NCI-H1436 treated with DMSO at 0.1 percent for 48 hours (cell line): ENCODE measurements at regions not wholly inside any gene's neighbourhood (a gene's known extent, or its start where the extent isn't known, plus 50 kb on each side); places are given as distances from the start of the nearest gene placed in this dataset.

Source experiments
- DNase-seq: peaks from one replicate; lab custom pipeline; 2025; lab: John Stamatoyannopoulos, UW

- no peak for DNase-seq
Measured at GRCh38 chr10:123494301-123494808, 171.8 kb upstream of the GPR26 start.

DNA sequence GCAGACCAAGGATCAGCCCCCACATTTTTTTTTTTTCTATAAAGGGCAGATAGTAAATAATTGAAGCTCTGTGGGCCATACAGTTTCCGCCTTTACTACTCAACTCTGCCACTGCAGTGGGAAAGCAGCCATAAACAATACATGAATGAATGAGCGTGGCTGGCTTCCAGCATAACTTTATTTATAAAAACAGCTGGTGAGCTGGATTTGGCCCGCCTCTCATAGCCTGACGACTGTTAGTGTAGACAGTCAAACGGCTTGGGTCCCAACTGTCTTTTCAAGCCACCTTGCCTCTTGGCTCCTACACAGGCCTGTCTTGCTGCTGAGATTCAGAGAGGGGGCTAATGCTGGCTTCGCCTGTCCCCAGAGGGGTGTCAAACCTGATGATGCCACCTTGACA is 169.8 kb upstream of the GPR26 start:
- DNase-seq, result no peak

DNA sequence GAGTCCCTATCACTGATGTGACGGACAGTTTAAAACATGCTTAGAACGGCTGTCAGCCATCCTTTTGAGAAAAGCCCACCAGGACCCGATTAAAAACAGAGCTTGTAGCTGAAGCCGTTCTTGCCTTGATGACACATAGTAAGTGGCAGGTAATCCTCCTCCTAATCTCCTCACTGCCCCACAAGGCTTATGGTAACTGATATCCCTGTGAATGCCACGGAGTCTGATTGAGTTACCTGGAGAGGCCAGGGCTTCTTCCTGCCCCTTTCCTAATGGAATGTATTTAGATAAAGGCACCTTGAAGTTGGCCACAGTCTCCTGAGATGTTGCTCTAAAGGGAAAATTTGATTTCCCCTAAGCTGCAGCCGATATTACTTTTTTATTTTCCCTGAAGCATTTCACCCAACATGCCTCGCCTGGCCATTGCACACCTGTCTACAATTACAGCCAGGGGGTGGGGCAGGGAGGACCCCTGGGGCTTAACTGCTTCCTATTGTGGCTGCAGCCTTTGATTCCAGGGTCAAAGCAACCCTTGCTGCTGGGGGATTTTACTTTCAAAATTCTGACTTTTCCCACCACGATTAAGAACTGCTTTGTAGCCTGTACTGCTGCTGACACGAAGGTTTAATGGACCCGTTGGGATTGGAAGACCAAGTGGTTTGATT is 169.0 kb upstream of the GPR26 start:
- DNase-seq, result peak; percentile 16

DNA sequence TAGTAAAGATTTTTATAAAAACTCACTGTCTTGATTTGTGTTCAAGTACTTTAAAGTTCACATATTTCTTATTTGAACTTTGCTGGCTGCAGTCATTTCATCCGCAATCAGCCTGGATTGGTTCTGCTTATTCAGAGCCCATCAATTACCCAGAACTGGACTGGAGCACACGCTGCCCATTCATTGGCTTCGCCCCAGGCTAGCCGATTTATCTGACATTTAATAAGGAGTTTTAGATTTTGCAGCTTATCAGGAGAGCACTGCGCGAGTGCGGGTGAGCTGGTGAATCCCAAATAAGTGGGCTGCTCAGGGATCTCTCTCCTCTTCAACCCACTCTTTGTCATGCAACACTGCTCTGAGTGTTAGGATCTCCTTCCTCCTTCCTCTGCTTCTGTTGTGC is 166.0 kb upstream of the GPR26 start:
- no peak for DNase-seq

DNA sequence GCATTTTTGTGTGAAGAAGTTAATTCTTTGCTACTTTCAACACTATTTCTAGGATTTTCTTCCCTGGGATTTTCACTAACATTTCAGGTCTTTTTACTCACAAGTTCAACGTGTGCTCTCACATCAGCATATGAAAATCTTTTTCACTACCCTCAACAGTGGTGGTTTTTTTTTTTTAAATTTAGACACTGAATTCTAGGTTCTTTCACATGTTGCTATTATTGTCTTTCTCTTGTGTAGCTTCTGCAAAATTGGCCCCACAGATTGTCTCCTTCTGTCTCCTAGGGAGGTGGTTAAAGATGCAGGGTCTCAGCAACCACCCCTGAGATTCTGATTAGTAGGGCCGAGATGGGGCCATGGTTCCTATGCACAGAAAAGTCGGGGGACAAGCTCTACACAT is 165.0 kb upstream of the GPR26 start:
- DNase-seq, result no peak

GRCh38 chr10:123502983-123503382 is 163.2 kb upstream of the GPR26 start:
- DNase-seq, result peak; percentile 7

DNA sequence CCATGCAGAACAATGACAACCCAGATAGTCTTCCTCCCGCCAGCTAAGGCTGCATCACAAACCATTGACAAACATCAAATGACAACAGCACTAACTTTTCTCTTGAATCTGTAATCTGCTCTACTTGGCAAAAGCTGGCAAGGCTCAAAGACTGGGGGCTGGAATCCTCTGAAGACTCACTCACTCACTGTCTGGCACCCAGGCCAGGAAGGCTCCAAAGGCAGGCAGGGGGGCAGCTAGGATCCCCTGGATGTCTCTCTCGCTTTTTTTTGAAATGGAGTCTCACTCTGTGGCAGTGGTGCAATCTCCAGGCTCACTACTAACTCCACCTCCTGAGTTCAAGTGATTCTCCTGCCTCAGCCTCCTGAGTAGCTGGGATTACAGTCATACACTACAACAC is 159.7 kb upstream of the GPR26 start:
- DNase-seq, result no peak

DNA sequence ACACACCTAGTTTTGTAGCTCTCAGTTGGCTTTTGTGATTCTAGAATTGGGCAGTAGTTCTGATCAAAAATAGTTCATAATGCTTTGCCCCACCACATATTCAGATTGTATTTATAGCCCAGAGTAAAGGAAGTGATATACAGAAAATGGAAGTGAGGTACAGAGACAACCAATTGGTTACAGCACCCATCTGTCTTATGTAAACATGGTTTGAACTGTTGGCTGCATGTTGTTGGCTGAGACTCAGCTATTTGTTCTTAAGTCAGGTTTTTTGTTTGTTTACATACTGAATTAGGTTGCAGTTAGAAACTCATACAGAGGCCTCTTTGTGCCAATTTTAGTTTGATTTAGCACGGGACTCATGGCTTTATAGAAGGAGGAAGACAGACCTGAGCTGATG is 158.9 kb upstream of the GPR26 start:
- DNase-seq, result no peak

GRCh38 chr10:123509338-123509737 is 156.8 kb upstream of the GPR26 start:
- DNase-seq, result no peak

DNA sequence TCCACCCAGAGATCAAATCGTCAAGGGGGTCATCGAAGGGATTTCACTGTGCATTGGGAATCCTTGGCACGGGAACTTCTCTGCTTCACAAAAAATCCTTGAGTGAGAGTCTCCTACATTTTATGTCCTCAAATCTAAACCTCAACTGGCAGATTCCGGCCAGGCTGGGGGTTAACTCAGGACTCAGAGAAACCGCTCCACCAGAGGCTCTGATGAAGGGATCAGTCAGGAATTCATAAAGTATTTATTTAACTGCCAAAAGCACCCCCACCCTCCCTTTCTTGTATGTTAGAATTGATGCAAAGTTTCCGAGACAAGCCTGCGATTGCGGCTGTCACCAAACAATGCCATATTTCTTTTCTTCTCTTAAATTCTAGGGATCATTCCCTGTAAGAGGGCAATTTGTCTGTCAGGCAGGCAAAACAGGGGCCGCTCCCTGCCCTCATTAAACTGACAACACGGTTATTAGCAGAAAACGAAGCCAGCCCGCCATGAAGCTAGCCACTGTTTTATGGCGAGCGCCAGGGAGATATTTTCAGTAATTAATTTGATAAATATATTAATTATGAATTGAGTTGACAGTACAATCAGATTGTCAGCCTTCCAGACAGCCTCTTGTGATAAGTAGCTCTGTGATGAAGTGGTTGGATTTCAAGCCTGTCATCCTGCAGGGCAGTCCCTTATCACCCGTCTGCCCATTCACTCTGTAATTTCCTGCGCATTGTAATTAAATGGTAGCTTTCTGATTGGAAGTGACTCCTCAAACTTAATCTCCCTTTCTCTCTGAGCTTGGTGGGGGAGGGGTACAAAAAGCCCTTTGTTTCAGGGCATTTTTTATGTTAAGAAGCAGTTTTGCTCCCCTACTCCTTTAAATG is 153.0 kb upstream of the GPR26 start:
- DNase-seq, result peak; percentile 72

GRCh38 chr10:123513870-123514269 is 152.3 kb upstream of the GPR26 start:
- DNase-seq, result no peak

DNA sequence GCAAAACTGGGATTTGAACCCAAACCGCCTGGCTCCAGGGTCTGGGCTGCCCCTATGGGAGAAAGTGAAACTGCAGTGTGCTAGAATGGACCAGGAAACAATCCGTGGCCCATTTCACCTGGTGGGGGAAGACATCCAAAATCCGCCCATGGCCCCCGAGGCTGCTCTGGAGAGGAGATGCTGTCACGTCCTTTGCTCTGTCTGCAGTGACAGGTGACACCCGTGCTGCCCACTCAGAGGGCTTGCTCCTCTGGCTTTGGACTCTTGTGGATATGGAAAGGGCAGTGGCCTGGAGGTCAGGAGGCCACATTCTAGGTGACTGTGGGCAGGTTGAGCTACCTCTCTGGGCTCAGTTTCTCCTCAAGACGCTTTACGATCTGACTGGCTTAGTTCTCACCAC is 151.2 kb upstream of the GPR26 start:
- DNase-seq, result no peak

GRCh38 chr10:123515661-123516060 is 150.5 kb upstream of the GPR26 start:
- DNase-seq, result no peak

GRCh38 chr10:123516291-123516690 is 149.9 kb upstream of the GPR26 start:
- DNase-seq, result no peak

DNA sequence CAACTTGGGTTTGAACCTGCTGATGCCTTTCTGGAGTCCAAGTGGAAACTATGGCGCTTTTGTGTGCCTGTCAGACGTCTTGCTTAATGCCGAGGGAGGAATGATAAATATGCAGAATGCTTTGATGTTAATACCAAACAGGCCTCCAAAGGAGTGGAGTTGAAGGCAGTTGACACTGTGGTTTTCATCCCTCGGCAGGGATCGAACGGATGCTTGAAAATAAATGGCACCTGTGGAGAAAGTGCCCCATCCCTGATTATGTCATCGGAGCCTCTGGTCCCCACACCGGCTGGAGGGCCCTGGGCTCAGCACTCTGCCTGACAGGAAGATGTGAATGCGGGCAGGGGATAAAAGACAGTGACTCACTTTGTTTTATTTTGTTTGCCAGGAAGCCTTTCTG is 148.7 kb upstream of the GPR26 start:
- no peak for DNase-seq

DNA sequence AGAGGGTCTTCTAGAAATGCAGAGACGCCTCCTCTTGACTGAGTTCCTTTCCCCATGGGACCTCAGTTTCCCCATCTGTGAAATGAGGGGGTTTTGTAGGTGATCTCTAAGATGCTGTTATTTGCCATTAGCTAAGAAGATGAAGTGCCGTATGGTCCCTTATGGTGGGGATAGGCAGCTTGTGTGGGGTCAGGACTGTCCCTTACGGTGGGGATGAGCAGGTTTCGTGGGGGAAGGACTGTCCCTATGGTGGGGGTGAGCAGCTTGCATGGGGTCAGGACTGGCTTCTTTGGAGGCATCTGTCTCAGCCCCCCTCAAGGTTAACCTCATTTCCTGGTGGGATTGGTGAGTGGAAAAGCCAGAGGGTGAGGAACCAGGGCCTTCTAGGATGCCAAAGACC is 148.3 kb upstream of the GPR26 start:
- DNase-seq, result no peak

GRCh38 chr10:123518765-123519164 is 147.4 kb upstream of the GPR26 start:
- no peak for DNase-seq

DNA sequence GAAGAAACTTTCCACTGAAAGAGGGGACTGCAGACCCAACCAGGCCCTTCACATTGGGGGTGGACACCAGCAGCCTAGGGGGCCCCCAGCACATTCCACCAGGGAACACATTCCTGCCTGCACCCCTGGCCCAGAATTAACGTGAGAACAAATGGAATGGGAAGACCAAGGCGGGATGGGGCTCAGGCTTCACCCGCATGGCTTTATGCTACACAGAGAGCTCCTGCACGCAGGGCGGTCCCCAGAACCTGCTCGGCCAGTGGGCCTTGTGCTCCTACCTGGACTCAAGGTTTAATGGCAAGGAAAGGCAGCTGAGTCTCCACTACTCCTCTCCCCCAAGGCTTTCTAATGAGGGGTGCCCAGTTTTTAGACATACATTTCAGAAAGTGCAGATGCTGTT is 146.3 kb upstream of the GPR26 start:
- DNase-seq, result no peak

DNA sequence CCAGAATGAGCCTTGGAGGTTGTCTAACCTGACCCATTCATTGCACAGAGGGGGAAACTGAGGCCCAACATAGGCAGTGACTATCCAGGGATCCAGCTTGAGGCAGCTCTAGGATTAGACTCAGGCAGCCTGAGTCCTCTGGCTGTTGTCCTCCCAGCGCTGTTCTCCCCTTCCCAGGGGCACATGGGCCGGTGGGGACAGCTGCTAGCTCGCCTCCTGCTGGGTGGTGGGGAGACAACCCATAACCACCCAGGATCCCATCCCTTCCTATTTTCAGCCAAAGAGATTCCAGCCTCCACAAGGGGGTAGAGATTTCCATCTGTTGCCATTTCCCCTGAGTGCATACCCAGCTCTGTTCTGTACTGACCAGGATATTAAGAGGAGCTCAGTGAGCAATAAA is 145.1 kb upstream of the GPR26 start:
- no peak for DNase-seq

DNA sequence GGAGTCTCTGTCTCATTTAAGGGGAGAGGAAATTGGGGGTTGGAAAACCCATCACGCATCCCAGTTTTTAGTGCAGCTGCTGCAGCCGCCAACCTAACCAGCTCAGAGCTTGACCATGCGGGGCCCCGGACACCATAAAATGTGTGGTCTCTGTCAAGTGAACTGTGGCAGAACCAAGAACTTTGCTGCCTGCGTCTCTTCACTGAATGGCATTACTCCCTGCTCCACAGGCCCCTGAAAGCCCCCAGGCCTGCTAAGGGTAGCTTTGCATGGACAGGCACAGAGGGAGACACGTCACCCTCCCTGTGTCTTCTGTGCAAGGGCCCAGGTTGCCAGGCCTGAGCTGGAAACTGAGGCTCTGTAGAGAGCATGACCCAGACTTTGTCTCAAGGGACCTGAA is 144.6 kb upstream of the GPR26 start:
- DNase-seq, result no peak

DNA sequence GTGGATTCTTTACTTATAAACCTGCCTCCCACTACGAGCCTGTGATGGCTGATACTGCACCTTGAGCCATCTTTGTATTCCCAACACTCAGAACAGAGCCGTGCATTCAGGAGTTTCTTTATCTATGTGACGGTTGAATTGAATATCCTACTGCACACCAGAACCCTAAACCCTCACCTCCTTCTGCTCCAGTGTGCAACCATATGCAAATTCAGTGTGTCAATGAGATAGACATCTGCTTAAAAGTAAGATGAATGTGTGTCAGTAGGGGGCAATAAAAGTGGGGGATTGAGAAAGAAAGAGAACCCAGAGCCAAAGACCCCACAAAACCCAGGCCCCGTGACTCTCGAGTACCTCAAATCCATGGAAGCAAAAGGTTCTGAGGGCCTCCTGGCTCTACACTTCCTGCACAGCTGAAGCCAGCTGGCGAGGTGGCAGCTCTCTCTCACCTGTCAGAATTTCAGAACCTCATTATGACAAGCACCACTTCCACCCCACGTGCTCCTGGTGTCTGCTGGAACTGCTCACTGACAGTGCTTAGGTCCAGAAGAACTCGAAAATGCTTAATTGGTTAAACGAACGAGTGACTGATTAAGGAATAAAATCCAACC is 143.3 kb upstream of the GPR26 start:
- no peak for DNase-seq

DNA sequence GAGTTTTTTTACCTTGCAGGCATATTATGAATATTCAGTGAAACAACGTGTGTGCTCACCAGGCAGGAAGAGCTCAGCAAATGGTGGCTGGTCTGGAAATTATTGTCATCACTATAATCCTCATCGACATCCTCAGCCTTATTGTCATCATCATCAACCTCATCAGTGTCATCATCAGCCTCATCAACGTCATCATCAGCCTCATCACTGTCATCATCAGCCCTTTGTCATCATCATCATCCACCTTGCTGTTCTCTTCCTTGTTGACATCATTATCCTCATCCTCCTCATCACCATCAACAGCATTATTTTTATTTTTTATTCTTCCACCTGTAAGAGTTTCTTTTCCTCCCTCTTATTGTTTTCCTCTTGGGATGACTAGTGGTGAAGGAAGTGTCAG is 142.3 kb upstream of the GPR26 start:
- no peak for DNase-seq
